ENCODE measurements at regions not wholly inside any gene's neighbourhood (a gene's known extent, or its start where the extent isn't known, plus 50 kb on each side); places are given as distances from the start of the nearest gene placed in this dataset.

DNA sequence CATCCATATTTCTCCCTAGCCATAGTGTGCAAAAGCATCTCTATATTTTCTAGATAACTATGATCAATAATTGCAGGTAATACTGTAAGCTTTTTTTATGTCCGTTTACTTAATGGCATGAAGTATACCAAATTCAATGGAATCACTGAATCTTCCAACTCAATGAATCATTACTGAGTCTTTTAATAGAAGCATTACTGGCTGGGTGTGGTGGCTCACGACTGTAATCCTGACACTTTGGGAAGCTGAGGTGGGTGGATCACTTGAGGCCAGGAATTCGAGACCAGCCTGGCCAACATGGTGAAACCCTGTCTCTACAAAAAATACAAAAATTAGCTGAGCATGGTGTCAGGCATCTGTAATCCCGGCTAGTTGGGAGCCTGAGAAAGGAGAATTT is 372.5 kb downstream of the BMPER start:
- no peak for TF ChIP-seq MEF2D (tag; conservative IDR thresholded peaks at IDR 0.05; ENCODE audit: low read depth)
- TF ChIP-seq EZH2 (IDR thresholded peaks at IDR 0.05; ENCODE audit: borderline replicate concordance, low read depth, low read length) = no peak
- TF ChIP-seq ZNF121 (CRISPR knock-in tag; conservative IDR thresholded peaks at IDR 0.05) = no peak
- TF ChIP-seq, protein P1, sequence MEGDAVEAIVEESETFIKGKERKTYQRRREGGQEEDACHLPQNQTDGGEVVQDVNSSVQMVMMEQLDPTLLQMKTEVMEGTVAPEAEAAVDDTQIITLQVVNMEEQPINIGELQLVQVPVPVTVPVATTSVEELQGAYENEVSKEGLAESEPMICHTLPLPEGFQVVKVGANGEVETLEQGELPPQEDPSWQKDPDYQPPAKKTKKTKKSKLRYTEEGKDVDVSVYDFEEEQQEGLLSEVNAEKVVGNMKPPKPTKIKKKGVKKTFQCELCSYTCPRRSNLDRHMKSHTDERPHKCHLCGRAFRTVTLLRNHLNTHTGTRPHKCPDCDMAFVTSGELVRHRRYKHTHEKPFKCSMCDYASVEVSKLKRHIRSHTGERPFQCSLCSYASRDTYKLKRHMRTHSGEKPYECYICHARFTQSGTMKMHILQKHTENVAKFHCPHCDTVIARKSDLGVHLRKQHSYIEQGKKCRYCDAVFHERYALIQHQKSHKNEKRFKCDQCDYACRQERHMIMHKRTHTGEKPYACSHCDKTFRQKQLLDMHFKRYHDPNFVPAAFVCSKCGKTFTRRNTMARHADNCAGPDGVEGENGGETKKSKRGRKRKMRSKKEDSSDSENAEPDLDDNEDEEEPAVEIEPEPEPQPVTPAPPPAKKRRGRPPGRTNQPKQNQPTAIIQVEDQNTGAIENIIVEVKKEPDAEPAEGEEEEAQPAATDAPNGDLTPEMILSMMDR (IDR thresholded peaks at IDR 0.05 in 2 of 3, conservative IDR thresholded peaks at IDR 0.05 in 1 of 3; ENCODE audit: insufficient read depth in 2 of 3, low read depth in 1 of 3, low read length in 3 of 3) = no peak
- no peak for TF ChIP-seq CHD4 (IDR thresholded peaks at IDR 0.05; ENCODE audit: insufficient read depth, insufficient replicate concordance, low read depth, low read length, poor library complexity, severe bottlenecking)
- TF ChIP-seq KAT7 (CRISPR knock-in tag; IDR thresholded peaks at IDR 0.05; ENCODE audit: borderline replicate concordance) = no peak
- no peak for TF ChIP-seq BHLHE40 (IDR thresholded peaks at IDR 0.05; ENCODE audit: low read length)
- no peak for TF ChIP-seq FOXM1 (IDR thresholded peaks at IDR 0.05; ENCODE audit: low read depth)
- TF ChIP-seq FOXM1 (CRISPR knock-in tag; IDR thresholded peaks at IDR 0.05; ENCODE audit: low read depth) = no peak
- TF ChIP-seq BRCA1 (IDR thresholded peaks at IDR 0.05) = no peak
- no peak for TF ChIP-seq BRCA1 (CRISPR knock-in tag; IDR thresholded peaks at IDR 0.05)
- TF ChIP-seq, protein P2, sequence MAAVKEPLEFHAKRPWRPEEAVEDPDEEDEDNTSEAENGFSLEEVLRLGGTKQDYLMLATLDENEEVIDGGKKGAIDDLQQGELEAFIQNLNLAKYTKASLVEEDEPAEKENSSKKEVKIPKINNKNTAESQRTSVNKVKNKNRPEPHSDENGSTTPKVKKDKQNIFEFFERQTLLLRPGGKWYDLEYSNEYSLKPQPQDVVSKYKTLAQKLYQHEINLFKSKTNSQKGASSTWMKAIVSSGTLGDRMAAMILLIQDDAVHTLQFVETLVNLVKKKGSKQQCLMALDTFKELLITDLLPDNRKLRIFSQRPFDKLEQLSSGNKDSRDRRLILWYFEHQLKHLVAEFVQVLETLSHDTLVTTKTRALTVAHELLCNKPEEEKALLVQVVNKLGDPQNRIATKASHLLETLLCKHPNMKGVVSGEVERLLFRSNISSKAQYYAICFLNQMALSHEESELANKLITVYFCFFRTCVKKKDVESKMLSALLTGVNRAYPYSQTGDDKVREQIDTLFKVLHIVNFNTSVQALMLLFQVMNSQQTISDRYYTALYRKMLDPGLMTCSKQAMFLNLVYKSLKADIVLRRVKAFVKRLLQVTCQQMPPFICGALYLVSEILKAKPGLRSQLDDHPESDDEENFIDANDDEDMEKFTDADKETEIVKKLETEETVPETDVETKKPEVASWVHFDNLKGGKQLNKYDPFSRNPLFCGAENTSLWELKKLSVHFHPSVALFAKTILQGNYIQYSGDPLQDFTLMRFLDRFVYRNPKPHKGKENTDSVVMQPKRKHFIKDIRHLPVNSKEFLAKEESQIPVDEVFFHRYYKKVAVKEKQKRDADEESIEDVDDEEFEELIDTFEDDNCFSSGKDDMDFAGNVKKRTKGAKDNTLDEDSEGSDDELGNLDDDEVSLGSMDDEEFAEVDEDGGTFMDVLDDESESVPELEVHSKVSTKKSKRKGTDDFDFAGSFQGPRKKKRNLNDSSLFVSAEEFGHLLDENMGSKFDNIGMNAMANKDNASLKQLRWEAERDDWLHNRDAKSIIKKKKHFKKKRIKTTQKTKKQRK (IDR thresholded peaks at IDR 0.05; ENCODE audit: borderline replicate concordance, low read depth, low read length) = no peak
- no peak for TF ChIP-seq RFX5 (IDR thresholded peaks at IDR 0.05; ENCODE audit: low read depth, low read length)
- TF ChIP-seq MIER1 (IDR thresholded peaks at IDR 0.05; ENCODE audit: low read depth) = no peak
- TF ChIP-seq, protein P3, sequence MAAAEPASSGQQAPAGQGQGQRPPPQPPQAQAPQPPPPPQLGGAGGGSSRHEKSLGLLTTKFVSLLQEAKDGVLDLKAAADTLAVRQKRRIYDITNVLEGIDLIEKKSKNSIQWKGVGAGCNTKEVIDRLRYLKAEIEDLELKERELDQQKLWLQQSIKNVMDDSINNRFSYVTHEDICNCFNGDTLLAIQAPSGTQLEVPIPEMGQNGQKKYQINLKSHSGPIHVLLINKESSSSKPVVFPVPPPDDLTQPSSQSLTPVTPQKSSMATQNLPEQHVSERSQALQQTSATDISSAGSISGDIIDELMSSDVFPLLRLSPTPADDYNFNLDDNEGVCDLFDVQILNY (CRISPR knock-in tag; IDR thresholded peaks at IDR 0.05) = no peak
- no peak for TF ChIP-seq HCFC1 (IDR thresholded peaks at IDR 0.05; ENCODE audit: low read depth, low read length)
